ENCODE measurements at regions not wholly inside any gene's neighbourhood (a gene's known extent, or its start where the extent isn't known, plus 50 kb on each side); places are given as distances from the start of the nearest gene placed in this dataset.

GRCh38 chr4:123297836-123298235 is 98.8 kb upstream of the SPRY1 start:
- no peak for TF ChIP-seq CTCF (IDR thresholded peaks at IDR 0.05; ENCODE audit: insufficient read depth, low read depth, low read length)
- no peak for TF ChIP-seq EZH2 (IDR thresholded peaks at IDR 0.05; ENCODE audit: insufficient read depth, low read length)

Measured in astrocyte (in vitro differentiated cells and primary cell).